ENCODE measurements at regions not wholly inside any gene's neighbourhood (a gene's known extent, or its start where the extent isn't known, plus 50 kb on each side); places are given as distances from the start of the nearest gene placed in this dataset.
"Not testable (repeated sequence)": the region's sequence is repeated elsewhere in the genome, so short reads cannot be mapped to it uniquely, and the experiment has no call there.

DNA sequence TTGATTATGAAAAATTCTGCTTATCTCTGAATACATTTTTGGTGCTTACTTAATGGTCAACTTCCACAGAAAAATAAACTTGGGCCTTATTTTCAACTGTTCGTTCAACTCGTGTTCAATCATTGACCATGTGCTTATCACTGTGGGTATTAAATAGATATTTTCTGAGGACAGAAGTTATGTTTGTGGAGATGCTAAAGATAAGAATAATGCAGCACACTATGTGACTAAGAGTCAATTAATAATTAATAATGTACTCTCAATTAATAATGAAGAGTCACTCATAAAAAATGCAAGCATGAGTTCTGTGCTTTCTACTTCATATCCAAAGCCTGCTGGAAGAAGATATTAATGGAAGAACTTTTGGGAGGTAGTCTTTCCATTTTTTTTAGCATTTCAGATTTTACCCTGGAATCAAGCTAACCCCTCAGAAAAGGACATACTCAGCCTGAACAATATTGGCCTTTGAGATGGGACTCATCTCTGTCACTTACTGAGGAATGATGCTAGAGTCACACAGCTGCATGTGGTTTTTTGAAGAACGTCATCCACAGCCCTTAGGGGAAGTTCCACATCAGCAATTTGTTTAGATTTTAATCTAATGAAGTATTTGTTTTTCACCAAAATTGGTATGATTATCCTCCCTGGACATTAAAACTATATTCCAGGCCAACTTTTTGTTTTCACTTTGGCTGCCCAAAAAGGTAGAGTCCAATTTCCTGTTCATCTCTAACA, 191.9 kb upstream of the CRIM1 start:
- no peak for DNase-seq (ENCODE audit: low read depth)

GRCh38 chr2:36157093-36157492, 198.5 kb upstream of the CRIM1 start:
- not testable (repeated sequence) for DNase-seq (ENCODE audit: low read depth)

- DNase-seq (ENCODE audit: low read depth): no peak
These were observed 207.7 kb upstream of the CRIM1 start for GRCh38 chr2:36147670-36148390.

- DNase-seq (ENCODE audit: low read depth): no peak
These were observed 208.8 kb upstream of the CRIM1 start for GRCh38 chr2:36146765-36147164.

DNA sequence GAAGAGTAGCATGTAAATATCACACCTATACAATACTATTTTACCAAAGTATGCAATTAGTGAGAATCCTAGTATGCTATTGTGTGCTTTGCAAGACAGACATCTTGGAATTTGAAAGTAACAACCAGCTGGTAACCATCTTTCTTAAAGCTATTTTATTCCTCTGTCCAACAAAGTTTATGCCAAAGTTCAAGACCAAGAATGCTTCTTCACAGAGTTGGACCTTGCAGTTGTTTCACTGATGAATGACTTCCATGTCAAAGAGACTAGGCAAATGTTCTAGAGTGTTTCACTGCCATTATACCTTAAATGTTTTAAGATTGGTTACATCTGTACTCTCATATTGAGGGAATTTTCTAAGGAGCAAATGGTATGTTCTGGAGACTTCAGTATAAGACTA, 215.2 kb upstream of the CRIM1 start:
- DNase-seq (ENCODE audit: low read depth): no peak

DNA sequence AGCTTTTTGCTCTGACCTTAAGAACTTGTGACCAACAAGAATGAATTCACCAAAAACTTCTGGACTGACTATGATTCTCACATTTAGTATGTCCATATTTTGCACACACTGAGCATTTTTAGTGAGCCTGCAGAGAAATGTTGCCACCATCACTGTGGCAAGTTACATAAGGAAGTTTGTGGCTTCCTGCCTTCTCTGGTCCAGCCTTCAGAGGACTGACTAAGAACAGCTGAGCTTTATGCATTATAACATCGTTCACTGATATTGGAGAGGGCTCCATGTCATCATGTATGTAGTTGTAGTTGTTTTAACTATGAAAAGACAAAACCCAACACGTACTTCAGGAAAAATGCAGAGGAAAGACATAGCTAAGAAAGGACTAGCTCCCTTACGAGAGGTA, 218.0 kb upstream of the CRIM1 start:
- no peak for DNase-seq (ENCODE audit: low read depth)

DNA sequence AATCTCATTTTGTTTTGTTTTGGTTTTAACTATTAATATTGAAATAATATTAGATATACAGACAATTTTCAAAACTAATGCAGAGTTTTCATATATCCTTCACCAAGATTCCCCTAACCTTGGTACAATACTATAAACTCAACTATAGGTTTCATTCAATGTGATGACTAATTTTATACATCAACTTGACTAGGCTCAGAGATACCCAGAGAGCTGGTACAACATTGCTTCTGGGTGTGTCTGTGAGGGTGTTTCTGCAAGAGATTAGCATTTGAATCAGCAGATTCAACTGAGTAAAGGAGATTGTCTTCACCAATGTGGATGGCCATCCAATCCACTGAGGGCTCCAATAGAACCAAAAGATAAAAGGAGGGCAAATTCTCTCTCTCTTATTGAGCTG, 221.3 kb upstream of the CRIM1 start:
- no peak for DNase-seq (ENCODE audit: low read depth)

- no peak for DNase-seq (ENCODE audit: low read depth)
These were observed 227.2 kb upstream of the CRIM1 start for GRCh38 chr2:36128359-36128758.

GRCh38 chr2:36125702-36126101, 229.9 kb upstream of the CRIM1 start:
- DNase-seq (ENCODE audit: low read depth): no peak

GRCh38 chr2:36123995-36124394, 231.6 kb upstream of the CRIM1 start:
- no peak for DNase-seq (ENCODE audit: low read depth)

- no peak for DNase-seq (ENCODE audit: low read depth)
These were observed 258.6 kb upstream of the CRIM1 start for GRCh38 chr2:36097022-36097421.

DNA sequence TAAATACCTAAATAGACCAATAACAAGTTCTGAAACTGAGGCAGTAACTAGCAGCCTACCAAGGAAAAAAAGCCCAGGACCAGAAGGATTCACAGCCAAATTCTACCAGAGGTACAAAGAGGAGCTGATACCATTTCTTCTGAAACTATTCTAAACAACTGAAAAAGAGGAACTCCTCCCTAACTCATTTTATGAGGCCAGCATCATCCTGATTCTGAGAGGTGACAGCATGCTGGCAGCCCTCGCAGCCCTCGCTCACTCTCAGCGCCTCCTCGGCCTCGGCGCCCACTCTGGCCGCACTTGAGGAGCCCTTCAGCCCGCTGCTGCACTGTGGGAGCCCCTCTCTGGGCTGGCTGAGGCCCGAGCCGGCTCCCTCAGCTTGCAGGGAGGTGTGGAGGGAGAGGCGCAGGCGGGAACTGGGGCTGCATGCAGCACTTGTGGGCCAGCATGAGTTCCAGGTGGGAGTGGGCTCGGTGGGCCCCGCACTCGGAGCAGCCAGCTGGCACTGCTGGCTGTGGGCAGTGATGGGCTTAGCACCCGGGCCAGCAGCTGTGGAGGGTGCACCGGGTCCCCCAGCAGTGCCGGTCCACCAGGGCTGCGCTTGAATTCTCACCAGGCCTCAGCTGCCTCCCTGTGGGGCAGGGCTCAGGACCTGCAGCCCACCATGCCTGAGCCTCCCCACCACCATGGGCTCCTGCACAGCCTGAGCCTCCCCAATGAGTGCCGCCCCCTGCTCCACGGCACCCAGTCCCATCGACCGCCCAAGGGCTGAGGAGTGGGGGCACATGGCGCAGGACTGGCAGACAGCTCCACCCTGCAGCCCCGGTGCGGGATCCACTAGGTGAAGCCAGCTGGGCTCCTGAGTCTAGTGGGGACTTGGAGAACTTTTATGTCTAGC, 263.5 kb upstream of the CRIM1 start:
- not testable (repeated sequence) for DNase-seq (ENCODE audit: low read depth)

DNA sequence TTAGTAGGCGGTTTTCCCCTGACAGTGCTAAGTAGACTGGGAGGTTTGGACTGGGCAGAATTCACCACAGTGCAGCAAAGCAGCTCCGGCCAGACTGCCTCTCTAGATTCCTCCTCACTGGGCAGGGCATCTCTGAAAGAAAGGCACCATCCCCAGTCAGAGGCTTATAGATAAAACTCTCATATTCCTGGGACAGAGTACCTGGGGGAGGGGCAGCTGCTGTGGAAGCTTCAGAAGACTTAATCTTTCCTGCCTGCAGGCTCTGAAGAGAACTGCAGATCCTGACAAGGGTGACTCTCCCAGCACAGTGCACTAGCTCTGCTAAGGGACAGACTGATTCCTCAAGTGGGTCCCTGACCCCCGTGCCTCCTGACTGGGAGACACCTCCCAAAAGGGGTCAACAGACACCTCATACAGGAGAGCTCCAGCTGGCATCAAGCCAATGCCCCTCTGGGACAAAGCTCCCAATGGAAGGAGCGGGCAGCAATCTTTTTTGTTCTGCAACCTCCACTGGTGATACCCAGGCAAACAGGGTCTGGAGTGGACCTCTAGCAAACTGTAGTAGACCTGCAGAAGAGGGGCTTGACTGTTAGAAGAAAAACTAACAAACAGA, 266.8 kb upstream of the CRIM1 start:
- DNase-seq (ENCODE audit: low read depth): no peak

- DNase-seq (ENCODE audit: low read depth): no peak
These were observed 268.2 kb upstream of the CRIM1 start for GRCh38 chr2:36087344-36087743.

- DNase-seq (ENCODE audit: low read depth): no peak
These were observed 275.8 kb upstream of the CRIM1 start for GRCh38 chr2:36079793-36080192.

DNA sequence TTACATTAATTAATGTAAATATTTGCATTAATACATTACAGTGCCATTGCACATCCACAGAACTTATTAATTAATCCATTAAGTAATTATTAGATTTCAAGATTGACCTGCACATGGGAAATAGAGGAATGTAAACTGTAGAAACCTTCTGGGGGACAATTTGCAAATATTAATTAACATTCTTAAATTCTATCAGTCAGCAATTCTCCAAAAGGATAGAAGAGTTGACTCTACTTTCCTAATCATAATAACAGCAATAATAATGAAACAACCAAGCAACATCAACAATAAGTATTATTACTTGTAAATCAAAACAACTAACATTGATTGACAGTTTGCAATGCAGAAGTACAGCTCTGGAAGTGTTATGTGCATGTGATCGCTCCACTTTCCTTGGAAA, 281.6 kb upstream of the CRIM1 start:
- DNase-seq (ENCODE audit: low read depth): no peak

- no peak for DNase-seq (ENCODE audit: low read depth)
These were observed 283.9 kb upstream of the CRIM1 start for GRCh38 chr2:36071698-36072097.

- DNase-seq (ENCODE audit: low read depth): no peak
These were observed 286.5 kb upstream of the CRIM1 start for GRCh38 chr2:36069074-36069473.

GRCh38 chr2:36068086-36068485, 287.5 kb upstream of the CRIM1 start:
- no peak for DNase-seq (ENCODE audit: low read depth)

GRCh38 chr2:36060133-36060532, 295.4 kb upstream of the CRIM1 start:
- no peak for DNase-seq (ENCODE audit: low read depth)

- no peak for DNase-seq (ENCODE audit: low read depth)
These were observed 295.9 kb upstream of the CRIM1 start for GRCh38 chr2:36059691-36060090.

DNA sequence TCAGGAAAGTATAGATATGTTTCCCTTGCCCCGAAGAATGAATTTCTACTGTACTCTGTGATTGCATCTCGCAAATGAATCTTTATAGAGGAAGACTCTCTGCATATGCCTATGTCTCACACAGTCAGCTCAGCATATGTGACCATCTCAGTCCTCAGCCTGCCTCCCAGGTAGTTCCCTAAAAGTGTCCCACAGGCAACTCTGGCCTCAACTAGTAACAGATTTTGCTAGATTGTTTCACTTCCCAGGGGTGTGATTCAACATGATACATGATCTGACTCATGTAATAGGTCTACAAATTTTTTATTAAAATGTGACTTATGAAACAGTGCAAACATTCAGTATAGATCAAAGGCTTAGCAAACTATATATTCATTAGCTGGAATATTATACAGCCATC, 296.6 kb upstream of the CRIM1 start:
- no peak for DNase-seq (ENCODE audit: low read depth)

Measured in stimulated activated CD8-positive, alpha-beta memory T cell treated with anti-CD3 and anti-CD28 coated beads, Interleukin-7, amount 100 ng/mL, for 24 hours (primary cell).